Fibroblast of pulmonary artery (primary cell): ENCODE measurements at regions not wholly inside any gene's neighbourhood (a gene's known extent, or its start where the extent isn't known, plus 50 kb on each side); places are given as distances from the start of the nearest gene placed in this dataset.
"Not testable (repeated sequence)": the region's sequence is repeated elsewhere in the genome, so short reads cannot be mapped to it uniquely, and the experiment has no call there.

Source experiments
- DNase-seq: peaks from one replicate; pipeline ENCODE4 v3.0.0-alpha.2; 2010; ENCODE audit warnings: low read depth
- H3K4me3 ChIP-seq: replicated peaks from 2 replicates; pipeline ENCODE4 v1.5.1; 2011; ENCODE audit warnings: low read depth, mild to moderate bottlenecking, control low read depth, low read length, moderate library complexity
- CTCF ChIP-seq: IDR thresholded peaks from 2 replicates; pipeline ENCODE4 v1.5.1; 2011; ENCODE audit warnings: mild to moderate bottlenecking, control low read depth, low read length, inconsistent platforms; ENCODE audit errors: missing control alignments

GRCh38 chr4:158428242-158428641, 93.4 kb upstream of the RXFP1 start:
- no peak for TF ChIP-seq CTCF
- peak; percentile 61 for DNase-seq
- no peak overlapping the region for H3K4me3 ChIP-seq

GRCh38 chr4:158442736-158443135, 78.9 kb upstream of the RXFP1 start:
- no peak for DNase-seq
- TF ChIP-seq CTCF, result no peak
- no peak overlapping the region for H3K4me3 ChIP-seq

- DNase-seq, result peak; percentile 8
- no peak overlapping the region for H3K4me3 ChIP-seq
- no peak for TF ChIP-seq CTCF
These were observed 78.0 kb upstream of the RXFP1 start for GRCh38 chr4:158443731-158444130.

GRCh38 chr4:158444621-158445020, 77.1 kb upstream of the RXFP1 start:
- no peak overlapping the region for H3K4me3 ChIP-seq
- no peak for TF ChIP-seq CTCF
- DNase-seq, result no peak

GRCh38 chr4:158446106-158446505, 75.6 kb upstream of the RXFP1 start:
- no peak for TF ChIP-seq CTCF
- H3K4me3 ChIP-seq, result no peak overlapping the region
- DNase-seq, result peak; percentile 81

- no peak for TF ChIP-seq CTCF
- no peak overlapping the region for H3K4me3 ChIP-seq
- DNase-seq, result no peak
These were observed 70.9 kb upstream of the RXFP1 start for GRCh38 chr4:158450741-158451140.

- H3K4me3 ChIP-seq, DNase-seq: not testable (repeated sequence)
These were observed 69.6 kb upstream of the RXFP1 start for GRCh38 chr4:158452116-158452515.
